ENCODE measurements at regions not wholly inside any gene's neighbourhood (a gene's known extent, or its start where the extent isn't known, plus 50 kb on each side); places are given as distances from the start of the nearest gene placed in this dataset.

GRCh38 chr2:220001751-220002150 lies 374.3 kb downstream of the SLC4A3 start:
- peak; percentile 63 for DNase-seq

GRCh38 chr2:220002251-220002650 lies 374.8 kb downstream of the SLC4A3 start:
- DNase-seq = no peak

GRCh38 chr2:220002699-220003098 lies 375.3 kb downstream of the SLC4A3 start:
- no peak for DNase-seq

GRCh38 chr2:220005362-220005761 lies 377.9 kb downstream of the SLC4A3 start:
- no peak for DNase-seq

GRCh38 chr2:220006152-220006621 lies 378.8 kb downstream of the SLC4A3 start:
- DNase-seq = no peak

DNA sequence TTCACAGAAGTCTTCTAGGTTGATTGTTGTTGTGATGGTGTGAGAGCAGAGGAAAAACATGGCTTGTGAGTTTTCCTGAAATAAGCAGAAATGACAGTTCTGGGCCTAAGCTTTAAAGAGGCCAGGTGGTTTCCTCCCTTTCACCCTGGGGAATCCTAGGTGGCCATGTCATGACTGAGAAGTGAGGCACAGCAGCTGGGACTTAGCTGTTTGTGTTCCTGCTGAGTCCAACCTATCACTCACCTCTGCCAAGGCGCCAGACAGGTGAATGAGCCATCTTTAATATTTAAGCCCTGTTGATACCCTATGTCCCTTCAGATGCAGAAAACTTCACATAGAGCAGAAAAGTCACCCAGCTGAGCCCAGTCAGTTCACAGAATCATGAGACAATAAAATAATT lies 384.4 kb downstream of the SLC4A3 start:
- DNase-seq = no peak

DNA sequence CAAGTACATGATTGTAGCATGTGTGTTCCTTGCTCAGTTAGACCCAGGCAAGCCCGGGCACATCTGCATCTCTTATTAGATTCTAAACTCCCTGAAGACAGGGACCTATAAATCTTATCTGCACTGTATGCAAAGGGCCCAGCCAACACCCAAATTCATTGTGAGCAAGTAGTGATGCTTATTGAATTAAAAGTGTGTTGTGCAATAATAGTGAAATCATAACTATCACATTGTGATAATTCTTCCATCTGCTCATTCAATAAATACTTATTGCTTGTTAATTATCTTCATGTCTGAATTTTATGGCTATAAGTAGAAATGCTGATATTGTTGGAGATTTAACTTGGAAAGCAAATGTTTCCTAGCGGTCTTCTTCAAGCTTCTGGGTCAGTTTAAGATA lies 387.5 kb downstream of the SLC4A3 start:
- DNase-seq = no peak

DNA sequence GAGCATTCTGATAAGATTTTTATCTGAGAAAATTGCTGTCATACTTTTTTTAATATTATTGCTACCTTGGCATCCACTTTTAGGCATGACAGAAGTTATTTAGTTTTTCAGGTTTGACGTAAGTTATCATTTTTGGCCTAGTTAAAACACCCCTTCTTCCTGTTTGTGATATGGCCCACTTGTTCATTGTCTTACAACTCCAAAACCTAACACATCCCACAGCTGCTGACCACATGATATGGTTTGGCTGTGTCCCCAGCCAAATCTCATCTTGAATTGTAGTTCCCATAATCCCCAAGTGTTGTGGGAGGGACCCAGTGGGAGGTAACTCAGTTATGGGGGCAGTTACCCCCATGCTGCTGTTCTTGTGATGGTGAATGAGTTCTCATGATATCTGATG lies 388.1 kb downstream of the SLC4A3 start:
- no peak for DNase-seq

GRCh38 chr2:220025207-220025606 lies 397.8 kb downstream of the SLC4A3 start:
- no peak for DNase-seq

DNA sequence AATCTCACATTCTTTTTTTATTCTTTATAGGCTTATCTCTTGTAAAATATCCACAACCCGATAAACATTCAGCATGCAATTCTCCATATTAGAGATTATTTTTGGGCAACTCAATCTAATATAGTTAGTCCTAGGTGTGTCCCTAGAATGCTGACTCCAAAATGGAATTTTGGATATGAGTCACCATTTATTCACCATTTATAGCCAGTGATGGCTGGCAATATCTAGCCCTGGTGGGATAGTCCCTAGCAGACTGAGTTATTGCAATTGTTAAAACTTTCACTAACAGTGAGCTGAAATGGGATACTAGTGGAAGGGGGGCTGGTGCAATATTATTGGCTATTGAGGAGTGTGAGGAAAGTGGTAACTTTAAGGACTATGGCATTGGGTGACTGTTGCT lies 401.6 kb downstream of the SLC4A3 start:
- no peak for DNase-seq

GRCh38 chr2:220033546-220033945 lies 406.1 kb downstream of the SLC4A3 start:
- no peak for DNase-seq

GRCh38 chr2:220034426-220035130 lies 407.1 kb downstream of the SLC4A3 start:
- peak; percentile 62 for DNase-seq

GRCh38 chr2:220036431-220036830 lies 409.0 kb downstream of the SLC4A3 start:
- no peak for DNase-seq

GRCh38 chr2:220040346-220040745 lies 412.9 kb downstream of the SLC4A3 start:
- DNase-seq = no peak

GRCh38 chr2:220041447-220041846 lies 414.0 kb downstream of the SLC4A3 start:
- no peak for DNase-seq

DNA sequence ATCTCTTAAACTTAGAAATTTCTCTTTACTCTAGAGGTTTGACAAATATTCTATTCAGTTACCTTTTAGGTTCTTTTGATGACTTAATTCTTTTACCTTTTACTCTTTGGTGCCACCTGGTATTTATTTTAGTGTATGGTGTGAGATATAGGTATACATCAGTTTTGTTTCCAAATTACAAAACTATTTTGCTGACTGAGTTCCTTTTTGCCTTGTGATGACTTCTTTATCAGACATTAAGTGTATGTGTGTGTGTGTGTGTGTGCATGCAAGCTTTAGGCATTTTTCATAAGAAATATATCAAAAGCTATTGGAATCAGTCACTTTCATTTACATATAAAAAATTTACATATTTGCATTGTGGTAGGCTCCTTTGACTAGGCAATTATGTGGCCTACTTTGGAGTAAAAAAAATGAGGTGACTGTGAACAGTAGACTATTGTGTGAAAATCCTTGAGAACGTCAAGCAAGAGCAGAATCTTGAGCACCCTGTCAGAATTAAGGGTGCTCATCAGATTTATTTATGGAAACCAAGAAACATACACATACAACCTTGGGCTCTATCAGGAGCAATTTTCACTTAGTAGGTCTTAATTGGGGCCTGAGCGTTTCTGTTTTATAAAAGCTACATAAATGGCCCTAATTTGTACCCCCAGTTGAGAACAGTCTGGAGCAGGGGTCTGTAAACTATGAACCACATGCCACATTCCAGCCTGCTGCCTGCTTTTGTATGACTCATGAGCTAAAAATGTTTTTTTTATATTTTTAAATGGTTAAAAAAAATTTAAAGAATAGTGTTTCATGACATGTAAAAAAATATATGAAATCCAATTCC lies 415.9 kb downstream of the SLC4A3 start:
- DNase-seq = no peak

GRCh38 chr2:220043990-220044335 lies 416.5 kb downstream of the SLC4A3 start:
- no peak for DNase-seq

DNA sequence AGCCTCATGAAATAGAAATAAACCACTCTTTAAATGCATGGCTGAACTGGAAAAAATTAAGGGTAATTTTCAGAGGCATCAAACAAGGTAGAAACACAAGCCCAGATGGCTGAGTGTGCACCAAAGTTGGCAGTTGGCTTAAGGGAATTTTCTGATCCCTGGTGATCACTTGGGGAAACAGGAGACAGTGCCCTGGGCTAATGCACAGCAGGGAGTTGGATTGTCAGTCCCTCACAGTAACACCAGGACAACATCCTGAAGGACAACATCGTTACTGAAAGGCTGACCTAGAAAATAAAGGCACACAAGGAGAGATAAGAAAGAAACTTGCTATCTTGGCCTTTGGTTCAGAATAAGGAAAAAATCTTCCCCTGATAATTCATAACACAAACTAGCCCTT lies 417.0 kb downstream of the SLC4A3 start:
- no peak for DNase-seq

DNA sequence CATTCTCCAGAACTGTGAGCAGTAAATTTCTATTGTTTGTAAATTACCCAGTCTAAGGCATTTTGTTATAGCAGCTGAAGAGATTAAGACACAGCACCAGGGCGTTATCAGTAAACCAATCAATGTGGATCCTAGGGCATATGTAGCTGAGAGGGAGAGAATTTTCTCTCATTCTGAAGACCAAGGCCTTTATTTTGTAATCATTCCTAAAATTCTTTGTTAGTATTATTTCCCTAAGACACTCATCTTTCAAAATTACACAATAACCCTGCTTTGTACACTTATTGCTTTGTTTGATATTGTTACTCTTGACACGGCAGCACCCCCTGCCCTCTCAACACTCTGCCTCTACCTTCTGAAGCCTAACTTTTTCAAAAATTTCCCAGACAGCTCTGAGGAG lies 419.1 kb downstream of the SLC4A3 start:
- DNase-seq = no peak

GRCh38 chr2:220051716-220052115 lies 424.3 kb downstream of the SLC4A3 start:
- no peak for DNase-seq

DNA sequence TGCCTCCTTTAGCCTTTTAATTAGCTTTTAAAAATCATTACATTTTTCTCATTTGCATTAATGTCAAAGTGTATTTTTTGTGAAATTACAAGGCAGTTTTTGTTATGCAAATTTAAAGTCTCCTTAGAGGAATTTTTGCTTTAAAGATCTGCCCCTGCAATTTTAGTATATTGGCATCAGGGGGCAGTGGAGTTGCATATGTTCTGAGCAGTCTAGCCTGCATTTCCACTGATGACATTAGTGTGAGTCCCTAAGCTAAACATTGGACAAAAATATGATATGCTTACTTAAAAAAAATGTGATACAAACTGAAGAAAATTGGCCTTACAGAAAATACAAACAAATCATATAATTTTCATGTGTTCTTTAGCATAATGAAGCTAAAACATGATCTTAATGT lies 426.5 kb downstream of the SLC4A3 start:
- no peak for DNase-seq

DNA sequence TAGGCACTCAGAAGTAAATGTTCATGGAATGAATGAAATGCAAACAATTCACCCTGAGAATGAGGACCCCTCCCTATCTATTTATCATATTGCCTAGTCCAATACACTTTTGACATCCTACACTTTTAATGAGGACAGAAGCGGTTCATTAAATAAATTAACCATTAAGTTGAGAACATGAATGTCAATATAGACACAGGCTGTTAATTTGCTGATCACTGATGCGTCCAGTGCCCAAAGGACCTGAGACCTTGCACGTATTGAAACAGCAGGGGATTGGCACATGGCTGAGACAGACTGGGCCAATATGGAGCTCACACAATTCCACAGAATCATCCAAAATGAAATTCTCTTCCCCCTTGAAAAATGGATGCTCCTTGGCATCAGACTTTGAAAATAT lies 430.0 kb downstream of the SLC4A3 start:
- no peak for DNase-seq

- no peak for DNase-seq
Observed at GRCh38 chr2:220057916-220058315, 430.5 kb downstream of the SLC4A3 start.

All from NCI-H226 (cell line).